ENCODE measurements at regions not wholly inside any gene's neighbourhood (a gene's known extent, or its start where the extent isn't known, plus 50 kb on each side); places are given as distances from the start of the nearest gene placed in this dataset.
"Not testable (repeated sequence)": the region's sequence is repeated elsewhere in the genome, so short reads cannot be mapped to it uniquely, and the experiment has no call there.

DNA sequence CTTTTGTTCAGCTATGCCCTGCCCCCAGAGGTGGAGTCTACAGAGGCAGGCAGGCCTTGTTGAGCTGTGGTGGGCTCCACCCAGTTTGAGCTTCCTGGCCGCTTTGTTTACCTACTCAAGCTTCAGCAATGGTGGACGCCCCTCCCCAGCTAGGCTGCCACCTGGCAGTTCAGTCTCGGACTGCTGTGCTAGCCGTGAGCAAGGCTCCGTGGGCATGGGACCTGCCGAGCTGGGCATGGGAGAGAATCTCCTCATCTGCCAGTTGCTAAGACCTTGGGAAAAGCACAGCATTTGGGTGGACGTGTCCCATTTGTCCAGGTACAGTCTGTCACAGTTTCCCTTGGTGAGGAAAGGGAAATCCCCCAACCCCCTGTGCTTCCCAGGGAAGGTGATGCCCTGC lies 270.0 kb upstream of the TCERG1L start:
- not testable (repeated sequence) for DNase-seq

DNA sequence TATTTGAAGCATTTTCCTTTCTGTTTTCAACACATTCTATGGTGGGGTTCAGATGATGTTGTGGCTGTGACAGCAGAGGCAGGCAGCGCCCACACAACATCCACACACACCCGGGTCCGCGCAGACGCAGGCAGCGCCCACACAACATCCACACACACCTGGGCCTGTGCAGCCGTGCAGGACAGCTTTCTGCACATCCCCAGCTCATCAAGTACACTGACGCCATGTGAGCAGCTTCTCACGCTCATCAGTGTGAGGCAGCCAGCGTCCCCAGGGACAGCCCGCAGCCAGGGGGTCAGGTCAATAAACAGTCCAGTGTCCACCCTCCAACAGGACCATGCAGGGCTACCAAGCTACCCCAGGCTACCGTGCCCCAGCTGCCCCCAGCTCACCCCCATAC lies 272.8 kb upstream of the TCERG1L start:
- no peak for DNase-seq

DNA sequence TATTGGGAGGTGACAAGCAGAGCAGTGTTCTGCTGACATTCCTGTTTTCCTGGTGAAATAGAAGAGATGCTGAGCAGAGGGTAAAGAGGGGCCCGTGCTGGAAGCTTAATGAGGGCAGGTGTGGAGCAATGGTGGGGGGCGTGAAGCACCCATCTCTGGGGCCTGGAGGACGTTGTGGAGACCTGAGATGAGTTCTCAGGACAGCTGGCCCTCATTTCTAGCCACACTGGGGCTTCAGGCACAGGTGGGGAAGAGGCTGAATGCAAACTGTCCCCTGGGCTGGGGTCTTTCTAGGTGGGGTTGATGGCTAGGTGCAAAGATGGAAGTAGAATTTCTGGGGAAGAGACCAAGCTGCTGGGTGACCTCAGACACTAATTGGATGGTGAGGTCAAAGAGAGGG lies 274.2 kb upstream of the TCERG1L start:
- no peak for DNase-seq

DNA sequence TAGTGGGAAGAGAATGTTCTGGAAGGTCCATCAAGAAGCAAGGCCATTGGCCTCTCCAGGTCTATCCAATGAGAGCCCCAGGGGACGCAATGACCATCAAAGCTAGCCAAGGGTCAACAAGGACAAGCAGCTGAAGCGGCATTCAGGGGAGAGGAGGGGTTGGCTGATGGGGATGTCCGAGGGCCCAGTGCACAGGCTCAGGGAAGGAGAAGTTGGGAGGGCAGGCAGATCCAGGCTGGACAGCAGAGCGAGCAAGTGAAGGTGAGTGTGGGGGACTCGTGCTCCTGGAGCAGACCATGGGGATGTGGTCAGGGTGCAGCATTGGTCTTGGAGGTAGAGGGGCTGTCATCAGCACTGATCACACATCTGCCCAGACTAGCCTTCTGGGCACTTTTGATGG lies 275.4 kb upstream of the TCERG1L start:
- DNase-seq: no peak

DNA sequence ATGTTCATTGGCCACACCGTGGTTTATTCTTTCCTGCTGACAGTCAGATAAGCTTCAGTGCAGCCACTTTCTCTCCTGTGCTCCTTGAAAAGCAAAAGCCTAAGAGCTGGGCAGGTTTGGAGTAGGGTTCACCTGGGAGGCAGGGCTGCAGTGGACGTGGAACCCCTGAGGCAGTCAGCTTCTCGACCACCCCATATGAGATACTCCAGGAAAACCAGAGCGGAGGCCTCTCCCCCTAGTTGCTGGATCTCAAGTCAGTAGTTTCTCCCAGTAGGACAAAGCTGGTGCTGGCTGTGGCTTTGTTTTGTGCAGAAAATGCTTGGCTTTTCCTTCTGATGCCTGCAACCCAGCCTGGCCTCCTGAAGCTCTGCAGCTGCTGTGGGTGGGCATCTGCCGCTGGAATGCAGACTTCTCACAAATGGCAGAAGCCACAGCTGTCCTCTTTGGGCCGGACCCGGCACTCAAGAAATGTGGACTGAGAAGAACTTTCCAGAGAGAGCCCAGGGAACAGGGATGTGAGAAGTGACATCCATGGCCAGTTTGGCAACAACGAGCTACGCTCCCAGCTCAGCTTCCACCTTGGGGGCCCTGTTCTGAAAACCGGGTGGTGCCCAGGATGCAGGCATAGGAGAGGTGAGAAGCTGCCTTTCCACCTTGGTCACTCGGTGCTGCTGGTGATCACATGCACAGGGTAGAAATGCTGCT lies 276.6 kb upstream of the TCERG1L start:
- no peak for DNase-seq

DNA sequence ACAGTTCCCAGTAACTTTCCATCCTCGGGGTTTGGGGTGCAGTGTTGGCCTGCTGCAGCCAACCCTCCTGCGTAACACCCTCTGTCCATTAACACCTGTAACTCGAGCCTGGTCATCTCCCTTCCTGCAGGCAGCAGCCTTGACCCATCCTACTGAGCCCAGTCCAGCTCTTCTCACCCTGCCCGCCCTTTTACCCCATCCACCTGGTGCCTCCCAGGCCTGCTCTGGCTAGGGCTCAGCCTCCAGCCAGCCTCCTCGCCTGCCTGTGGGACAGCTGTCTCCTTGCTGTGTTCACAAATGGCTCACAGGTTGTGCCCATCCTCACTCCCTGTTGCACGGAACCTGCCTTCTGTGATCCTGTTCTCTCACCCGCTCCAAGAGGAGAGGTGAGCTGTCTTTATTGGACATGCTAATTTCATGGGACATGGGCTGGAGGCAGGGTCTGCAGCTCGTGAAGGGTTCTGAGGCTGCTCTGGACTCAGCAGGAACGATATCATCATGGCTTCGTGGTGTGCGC lies 277.2 kb upstream of the TCERG1L start:
- DNase-seq: no peak

DNA sequence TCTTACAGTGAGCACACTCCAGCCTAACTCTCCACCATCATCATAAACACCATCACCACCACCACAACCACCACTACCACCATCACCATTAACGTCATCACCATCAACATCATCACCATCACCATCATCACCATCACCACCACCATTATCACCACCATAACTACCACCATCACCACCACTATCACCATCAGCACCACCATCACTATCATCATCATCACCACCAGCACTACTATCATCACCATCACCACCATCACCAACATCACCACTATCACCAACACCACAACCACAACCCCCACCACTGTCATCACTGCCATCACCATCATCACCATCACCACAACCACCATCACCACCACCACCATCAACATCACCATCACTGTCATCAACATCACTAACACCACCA lies 279.0 kb upstream of the TCERG1L start:
- no peak for DNase-seq

DNA sequence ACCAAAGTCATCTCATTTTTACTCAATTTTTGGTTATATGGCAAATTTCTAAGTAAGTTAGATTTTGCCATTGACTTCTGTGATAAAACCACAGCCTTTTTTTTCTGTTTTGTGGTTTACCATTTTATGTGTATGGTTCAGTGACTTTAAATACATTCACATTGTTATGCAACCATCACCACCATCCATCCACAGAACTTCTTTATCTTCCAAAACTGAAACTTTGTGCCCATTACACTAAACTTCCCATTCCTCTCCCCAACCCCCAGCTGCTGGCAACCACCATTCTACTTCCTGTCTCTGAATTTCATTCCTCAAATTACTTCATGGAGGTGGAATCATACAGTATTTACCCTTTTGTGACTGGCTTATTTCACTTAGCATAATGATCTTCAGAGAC lies 280.4 kb upstream of the TCERG1L start:
- no peak for DNase-seq

DNA sequence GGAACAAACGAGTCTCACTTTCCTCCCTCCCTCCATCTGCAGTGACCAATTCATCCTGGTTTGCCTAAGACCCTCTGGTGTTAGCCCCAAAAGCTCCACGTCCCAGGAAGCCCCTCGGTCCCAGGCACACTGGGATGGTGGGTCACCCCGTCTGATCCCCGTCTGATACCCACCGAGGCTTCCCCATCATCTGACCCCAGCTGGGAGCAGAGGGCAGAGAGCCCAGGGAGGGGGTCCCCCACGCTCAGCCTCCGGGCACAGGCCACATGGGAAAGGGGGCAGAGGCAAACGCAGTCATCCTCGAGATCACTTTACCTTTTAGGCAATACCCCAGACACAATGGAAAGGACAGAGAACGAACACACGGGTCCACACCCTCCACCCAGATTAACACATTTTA lies 291.6 kb upstream of the PPP2R2D start:
- DNase-seq: no peak

DNA sequence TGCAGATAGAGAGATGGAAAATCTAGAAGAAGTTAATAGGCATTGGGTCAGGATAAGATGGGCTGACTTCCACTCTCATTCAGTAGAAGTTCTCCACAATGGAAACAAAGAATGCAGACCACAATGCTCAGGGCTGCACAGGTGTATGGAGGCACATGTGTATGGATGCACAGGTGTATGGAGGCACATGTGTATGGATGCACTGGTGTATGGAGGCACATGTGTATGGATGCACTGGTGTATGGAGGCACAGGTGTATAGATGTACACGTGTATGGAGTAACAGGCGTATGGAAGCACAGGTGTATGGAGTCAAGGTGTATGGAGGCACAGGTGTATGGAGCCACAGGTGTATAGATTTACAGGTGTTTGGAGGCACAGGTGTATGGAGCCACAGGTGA lies 285.7 kb upstream of the PPP2R2D start:
- no peak for DNase-seq

DNA sequence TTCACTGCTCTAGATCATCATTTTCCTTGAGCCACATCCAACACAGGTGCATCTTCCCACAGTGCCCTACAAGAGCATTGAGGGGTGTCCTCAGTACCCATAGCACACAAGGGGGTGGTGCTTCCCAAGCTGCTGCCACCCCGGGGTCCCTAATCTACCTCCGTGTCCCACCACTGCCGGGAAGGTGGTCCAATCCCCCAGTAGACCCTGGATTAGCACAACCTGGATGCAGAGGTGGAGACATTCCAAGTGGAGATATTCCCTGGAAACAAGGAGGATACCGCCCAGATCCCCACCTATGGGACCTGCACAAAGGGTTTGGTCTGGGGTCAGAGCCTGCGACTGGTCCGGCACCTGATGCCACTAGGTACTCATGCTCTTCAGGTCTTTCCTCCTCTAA lies 284.8 kb upstream of the PPP2R2D start:
- no peak for DNase-seq

DNA sequence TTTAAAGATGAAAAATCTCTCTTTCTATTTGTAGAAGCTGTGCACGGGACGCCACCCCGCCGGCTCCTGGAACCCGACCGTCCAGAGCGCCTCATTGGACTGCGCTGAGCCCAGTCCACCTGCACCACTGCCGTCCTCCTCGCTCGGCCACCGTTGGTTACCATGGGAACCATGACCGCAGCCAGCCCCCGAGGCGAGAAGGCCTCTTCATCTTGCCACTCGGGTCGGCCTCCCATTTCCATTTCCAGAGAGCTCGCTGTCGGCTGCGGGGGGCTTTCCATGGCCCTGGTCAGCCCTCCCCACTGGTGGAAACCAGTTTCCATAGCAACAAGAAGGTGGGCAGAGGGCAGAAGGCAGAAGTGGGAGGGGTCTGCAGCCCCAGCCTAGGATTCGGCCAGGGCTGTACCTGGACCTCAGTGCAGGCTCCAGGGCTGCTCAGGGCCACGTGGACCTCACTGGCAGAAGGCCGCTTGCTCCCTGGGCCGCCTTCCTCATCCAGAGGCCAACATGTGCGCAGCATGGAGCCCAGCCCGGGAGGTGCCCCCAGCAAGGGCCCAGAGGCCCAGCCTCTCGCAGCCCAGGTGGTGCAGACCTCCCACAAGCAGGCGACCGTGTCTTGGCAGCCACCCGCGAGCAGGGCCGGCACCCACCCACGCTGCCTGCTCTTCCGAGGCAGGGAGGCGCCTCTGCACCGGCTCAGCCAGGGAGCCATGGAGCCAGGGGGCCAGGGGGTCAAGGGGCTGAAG lies 283.5 kb upstream of the PPP2R2D start:
- DNase-seq: no peak

DNA sequence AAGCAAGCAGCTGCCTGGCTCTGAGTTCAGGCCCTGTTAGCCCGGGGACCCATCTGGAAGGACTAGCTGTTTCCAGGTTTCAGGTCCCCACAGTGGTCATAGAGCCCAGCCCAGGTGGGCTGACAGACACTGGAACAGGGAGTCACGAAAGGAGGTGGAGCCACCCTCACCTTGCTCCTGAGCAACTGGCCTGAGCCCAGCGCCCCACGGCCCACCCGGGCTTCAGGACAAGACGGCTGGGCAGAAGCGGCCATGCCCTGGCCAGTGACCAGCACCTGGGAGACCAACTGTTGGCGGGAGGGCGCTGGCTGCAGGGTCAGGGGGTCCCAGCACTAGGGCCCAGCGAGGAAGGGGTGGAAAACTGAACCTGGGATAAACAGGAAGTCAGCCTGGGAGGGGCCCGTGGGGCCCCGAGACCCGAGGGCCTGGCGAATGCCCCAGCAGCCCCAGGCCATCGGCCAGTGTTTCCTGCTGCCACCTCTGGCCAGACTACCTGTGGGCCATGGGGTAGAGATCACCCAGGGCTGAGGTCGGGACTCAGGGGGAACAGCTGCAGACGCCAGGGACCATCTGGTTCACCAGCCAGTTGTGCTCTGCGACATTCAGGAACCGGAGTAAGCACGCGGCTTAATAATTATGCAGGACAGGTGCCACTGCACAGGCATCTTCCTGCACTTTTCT lies 282.1 kb upstream of the PPP2R2D start:
- no peak for DNase-seq

DNA sequence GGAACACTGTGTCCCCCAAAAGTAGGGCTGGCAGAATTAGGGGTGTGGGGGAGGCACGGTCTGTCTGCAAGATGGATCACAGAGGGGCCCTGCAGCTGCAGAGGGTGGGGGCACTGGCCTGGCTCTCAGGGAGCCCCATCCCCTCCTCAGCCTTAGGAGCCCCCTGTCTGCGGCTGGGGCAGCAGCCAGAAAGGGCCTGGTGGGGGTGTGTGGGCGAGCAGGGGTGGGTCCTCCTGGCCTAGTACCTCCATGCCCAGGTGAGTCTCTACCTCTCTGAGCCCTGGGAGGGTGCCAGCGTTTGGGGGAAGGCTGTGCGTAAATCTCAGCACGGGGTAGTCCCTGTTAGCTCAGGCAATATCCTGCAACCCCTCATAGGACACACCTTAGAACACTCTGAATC lies 280.5 kb upstream of the PPP2R2D start:
- DNase-seq: no peak

DNA sequence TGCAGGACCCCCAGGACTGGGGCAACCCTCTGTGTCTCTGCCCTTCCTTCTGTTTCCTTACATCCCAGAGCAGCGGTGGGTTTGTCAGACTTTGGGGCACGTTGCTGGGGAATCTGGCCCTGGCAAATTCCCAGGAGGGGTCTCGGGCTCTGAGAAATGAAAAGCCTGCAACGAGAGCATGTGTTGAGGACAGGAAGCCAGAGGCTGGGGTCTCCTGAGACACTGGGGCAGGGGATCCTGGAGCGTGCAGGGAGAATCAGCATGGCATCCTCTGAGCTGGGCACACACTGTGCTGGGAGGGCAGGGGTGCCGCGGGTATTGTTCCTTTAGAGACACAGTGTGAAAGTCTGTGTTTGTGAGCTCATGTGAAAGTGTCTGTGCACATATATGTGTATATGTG lies 279.9 kb upstream of the PPP2R2D start:
- DNase-seq: no peak

DNA sequence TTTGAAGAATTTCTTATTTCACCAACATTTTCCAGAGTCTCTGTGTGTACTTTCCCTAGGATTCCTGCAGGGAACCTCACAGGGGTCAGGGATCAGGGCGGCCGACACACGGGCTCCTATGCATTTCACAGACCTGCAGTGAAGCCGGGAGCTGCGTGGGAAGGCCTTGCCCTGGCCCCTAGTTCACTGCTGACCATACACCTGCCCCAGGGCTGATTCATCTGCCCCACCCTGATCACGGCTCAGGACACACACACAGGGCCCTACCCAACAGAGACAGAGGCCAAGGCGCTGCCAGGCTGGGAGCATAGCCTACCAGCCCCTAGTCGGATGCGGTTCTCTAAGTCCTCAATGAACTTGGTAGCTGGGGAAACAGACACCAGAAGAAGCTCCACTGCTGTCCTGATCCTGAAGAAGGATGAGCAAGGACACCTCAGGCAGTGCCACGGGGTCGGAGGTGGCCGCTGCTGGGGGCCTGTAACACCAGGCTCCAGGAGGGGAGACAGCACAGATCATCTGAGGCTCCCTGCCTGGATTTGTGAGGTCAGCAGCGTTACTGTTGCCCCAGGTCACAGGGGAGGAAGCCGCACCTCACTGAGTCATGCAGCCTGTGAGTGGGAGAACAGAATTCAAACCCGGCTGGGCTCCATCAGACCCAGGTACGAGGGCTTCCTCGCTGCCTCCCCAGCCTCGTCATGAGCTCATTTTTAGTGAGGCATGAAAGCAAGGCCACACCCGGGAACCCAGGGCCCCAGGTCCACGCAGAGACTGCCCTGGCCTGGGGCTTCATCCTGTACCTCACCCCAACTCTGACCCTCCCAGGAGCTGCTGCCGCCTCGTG lies 278.8 kb upstream of the PPP2R2D start:
- DNase-seq: no peak

DNA sequence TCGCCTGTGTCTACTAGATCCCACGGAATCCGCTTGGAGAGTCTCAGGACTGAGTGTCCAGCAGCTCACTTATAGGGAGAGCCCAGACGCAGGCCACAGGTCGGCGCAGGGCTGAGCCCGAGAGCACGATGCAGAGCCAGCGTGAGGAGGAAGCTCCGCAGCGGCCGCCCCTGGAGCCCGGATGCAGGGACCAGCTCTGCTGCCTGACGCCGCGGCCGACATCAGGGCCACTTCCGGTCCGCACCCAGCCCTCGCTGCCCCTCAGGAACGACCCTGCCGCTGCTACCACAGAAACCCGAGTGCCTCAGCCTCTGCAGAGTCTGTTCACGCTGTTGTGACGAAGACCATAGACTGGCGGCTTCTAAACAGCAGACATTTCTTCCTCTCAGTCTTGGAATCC lies 275.8 kb upstream of the PPP2R2D start:
- no peak for DNase-seq

DNA sequence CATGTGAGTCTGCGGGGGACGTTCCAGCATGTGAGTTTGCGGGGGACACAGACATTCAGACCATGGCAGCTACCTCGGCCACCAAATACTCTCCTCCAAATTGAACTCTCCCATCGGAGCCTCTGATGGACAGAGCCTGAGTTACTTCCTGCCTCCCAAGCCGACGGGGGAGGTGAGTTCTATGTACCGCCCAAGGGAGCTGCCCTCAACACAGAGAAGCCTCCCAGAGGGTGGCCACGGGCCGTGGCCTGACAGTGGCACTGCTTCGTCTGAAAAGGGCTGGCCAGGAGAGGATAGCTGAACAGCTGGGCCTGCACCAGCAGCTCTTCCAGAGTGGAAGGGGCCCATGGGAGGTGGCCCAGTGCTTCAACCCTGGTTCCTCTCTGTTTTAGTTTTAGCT lies 274.5 kb upstream of the PPP2R2D start:
- no peak for DNase-seq

DNA sequence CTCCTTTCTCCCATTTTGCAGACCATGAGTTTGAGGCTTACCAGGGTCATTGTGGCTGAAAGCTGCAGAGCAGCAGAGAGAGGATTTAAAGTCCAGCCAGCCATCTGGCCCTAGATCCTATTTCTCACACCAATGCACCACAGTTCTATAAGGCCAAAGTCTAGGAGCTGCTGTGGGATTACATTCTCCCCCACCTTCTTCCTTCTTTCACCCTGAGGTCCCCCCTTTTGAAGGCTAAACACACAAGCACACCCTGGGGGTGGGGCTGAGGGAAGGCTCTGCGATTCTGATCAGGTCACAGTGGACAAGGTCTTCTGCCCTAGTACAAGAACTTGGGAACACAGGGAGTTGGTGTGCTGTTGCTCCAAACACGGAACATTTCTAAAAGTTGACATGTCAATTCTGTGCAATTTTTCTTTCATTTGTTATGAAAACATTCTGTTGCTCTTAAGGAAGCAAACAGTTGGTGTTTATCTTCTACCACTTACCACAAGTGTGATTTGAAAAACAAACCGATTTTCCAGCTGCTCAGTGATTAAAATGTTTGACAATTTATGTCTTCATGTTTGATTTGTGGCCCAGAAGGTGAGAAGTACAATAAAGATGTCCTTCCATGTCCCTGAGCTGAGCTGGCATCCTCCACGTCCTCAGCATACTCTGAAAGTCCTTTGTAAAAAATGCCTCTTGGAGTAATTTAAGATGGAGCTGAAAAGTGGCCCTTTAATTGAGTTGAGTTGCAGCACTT lies 271.6 kb upstream of the PPP2R2D start:
- no peak for DNase-seq

DNA sequence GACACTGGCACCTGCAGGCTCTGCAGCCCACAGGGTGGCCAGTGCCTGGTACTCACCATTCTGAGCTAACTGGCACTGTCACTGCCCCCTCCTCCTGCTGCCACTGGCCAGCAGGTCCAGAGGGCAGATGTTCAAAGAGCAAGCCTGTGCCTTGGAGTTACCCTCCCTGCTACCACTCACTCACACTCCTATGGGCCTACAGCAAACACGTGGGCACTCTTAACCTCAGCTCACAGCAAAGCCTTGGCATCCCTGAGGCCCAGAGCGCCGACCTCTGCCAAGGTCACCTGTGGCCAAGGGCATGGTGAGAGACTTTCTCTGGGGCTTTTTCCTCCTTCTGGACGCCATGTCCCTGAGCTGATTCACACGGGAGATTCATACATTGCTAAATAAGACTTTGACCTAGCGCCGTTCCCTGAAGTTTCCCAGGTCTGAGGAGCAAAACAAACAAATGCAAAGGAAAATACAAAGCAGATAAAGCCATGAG lies 270.0 kb upstream of the PPP2R2D start:
- DNase-seq: no peak

DNA sequence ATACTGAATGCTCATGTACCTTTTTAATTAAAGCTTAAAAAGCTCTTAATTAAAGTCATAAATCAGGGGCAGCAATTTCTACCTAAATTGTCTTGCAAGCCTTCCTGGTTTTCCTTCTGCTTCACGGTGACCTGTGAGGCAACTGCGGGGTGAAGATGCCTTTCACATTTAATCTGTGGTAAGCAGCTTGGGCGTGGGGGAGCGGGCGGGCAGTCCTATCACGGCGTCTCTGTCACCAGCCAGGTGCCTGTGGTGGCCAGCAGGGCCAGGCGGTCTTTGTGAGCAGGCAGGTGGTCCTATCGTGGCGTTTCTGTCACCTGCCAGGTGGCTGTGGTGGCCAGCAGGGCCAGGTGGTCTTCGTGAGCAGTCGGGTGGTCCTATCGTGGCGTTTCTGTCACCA lies 269.2 kb upstream of the PPP2R2D start:
- DNase-seq: no peak
